BLaER1 (cell line): ENCODE measurements at regions not wholly inside any gene's neighbourhood (a gene's known extent, or its start where the extent isn't known, plus 50 kb on each side); places are given as distances from the start of the nearest gene placed in this dataset.
"Not testable (repeated sequence)": the region's sequence is repeated elsewhere in the genome, so short reads cannot be mapped to it uniquely, and the experiment has no call there.

ENCODE experiments used
- H3K27ac ChIP-seq: shearing (Covaris generic); formaldehyde crosslinking; 2 replicates; pipeline ENCODE4 v1.8.1; 2022
- H3K27me3 ChIP-seq: shearing (Covaris generic); formaldehyde crosslinking; 2 replicates; pipeline ENCODE4 v1.8.1; 2022
- H3K36me3 ChIP-seq: shearing (Covaris generic); formaldehyde crosslinking; 2 replicates; pipeline ENCODE4 v1.8.1; 2022
- H3K4me1 ChIP-seq: shearing (Covaris generic); formaldehyde crosslinking; 2 replicates; pipeline ENCODE4 v1.8.1; 2022
- H3K4me2 ChIP-seq: shearing (Covaris generic); formaldehyde crosslinking; 2 replicates; pipeline ENCODE4 v1.8.1; 2022
- H3K4me3 ChIP-seq: shearing (Covaris generic); formaldehyde crosslinking; 2 replicates; pipeline ENCODE4 v1.8.1; 2022
- H3K9ac ChIP-seq: shearing (Covaris generic); formaldehyde crosslinking; 2 replicates; pipeline ENCODE4 v1.8.1; 2022
- H3K9me3 ChIP-seq: shearing (Covaris generic); formaldehyde crosslinking; 2 replicates; pipeline ENCODE4 v1.8.1; 2022
- H4K20me1 ChIP-seq: shearing (Covaris generic); formaldehyde crosslinking; 2 replicates; pipeline ENCODE4 v1.8.1; 2022
- Cebpa-rat ChIP-seq: shearing (Covaris generic); IDR thresholded peaks from 2 replicates; pipeline ENCODE4 v1.8.1; 2022

- no peaks in the 10 kb centered on the region for H3K27me3 ChIP-seq
- no peak for TF ChIP-seq Cebpa-rat
These were observed 855.9 kb upstream of the MANEA start for GRCh38 chr6:94721459-94721858.

DNA sequence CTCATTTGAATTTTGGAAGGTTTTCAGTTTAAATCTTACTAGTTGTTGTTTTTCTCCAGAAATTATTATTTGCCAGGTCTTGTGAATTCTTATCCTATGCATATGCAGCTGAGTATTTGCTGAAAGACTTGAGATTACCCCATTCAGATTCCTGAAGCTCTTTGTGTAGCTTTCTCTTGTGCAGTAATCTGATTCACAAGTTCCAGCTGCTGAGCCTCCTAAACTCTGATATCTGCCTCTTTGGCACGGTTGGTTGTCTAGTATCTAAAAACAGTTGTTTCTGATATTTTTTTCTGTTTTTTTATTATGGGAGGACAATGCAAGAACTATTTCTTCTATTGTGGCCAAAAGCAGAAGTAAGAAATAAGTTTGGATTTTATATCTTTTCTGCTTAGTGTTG, 863.9 kb upstream of the MANEA start:
- no peaks in the 10 kb centered on the region for H3K4me1 ChIP-seq
- no peaks in the 10 kb centered on the region for H4K20me1 ChIP-seq
- H3K27ac ChIP-seq: no peak overlapping the region
- no peak overlapping the region for H3K9ac ChIP-seq
- no peak for TF ChIP-seq Cebpa-rat
- no peak overlapping the region for H3K4me2 ChIP-seq
- H3K27me3 ChIP-seq: no peaks in the 10 kb centered on the region
- H3K36me3 ChIP-seq: no peaks in the 10 kb centered on the region
- H3K4me3 ChIP-seq: no peak overlapping the region
- no peaks in the 10 kb centered on the region for H3K9me3 ChIP-seq

More at GRCh38 chr6:94721459-94721858, 855.9 kb upstream of the MANEA start:
- Histone ChIP-seq H4K20me1 (no peaks in the 10 kb centered on the region), H3K36me3 (no peaks in the 10 kb centered on the region), H3K9me3 (no peaks in the 10 kb centered on the region), H3K27ac (no peak overlapping the region), H3K4me1 (no peaks in the 10 kb centered on the region), H3K9ac (no peak overlapping the region), H3K4me3 (no peak overlapping the region), H3K4me2 (no peak overlapping the region)

GRCh38 chr6:94698773-94699172, 878.6 kb upstream of the MANEA start:
- Histone ChIP-seq H3K4me2 (no peak overlapping the region), H3K27ac (no peak overlapping the region), H3K4me1 (no peaks in the 10 kb centered on the region), H3K4me3 (no peak overlapping the region), H4K20me1 (no peaks in the 10 kb centered on the region), H3K9me3 (no peaks in the 10 kb centered on the region), H3K9ac (no peak overlapping the region), H3K27me3 (no peaks in the 10 kb centered on the region), H3K36me3 (no peaks in the 10 kb centered on the region)
- TF ChIP-seq Cebpa-rat: no peak

DNA sequence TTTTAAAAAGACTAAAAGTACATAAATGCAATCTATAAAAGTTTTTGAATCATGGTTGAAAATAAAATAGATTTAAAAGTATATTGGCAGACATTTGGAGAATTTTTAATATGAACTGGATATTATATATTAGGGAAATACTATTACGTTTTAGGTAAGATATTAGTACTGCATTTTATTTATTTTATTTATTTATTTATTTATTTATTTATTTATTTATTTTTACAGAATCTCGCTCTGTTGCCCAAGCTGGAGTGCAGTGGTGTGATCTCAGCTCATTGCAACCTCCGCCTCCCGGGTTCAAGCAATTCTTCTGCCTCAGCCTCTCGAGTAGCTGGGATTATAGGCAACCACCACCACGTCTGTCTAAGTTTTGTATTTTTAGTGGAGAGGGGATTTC, 890.1 kb upstream of the MANEA start:
- H3K9me3 ChIP-seq, H4K20me1 ChIP-seq, H3K4me2 ChIP-seq, H3K36me3 ChIP-seq, H3K4me1 ChIP-seq, H3K27ac ChIP-seq, H3K4me3 ChIP-seq, H3K9ac ChIP-seq, H3K27me3 ChIP-seq: not testable (repeated sequence)

GRCh38 chr6:94683409-94683808, 893.9 kb upstream of the MANEA start:
- Histone ChIP-seq H3K9ac (no peak overlapping the region), H4K20me1 (no peaks in the 10 kb centered on the region), H3K27ac (no peak overlapping the region), H3K27me3 (no peaks in the 10 kb centered on the region), H3K4me3 (no peak overlapping the region), H3K9me3 (no peaks in the 10 kb centered on the region), H3K4me1 (no peaks in the 10 kb centered on the region), H3K36me3 (no peaks in the 10 kb centered on the region), H3K4me2 (no peak overlapping the region)
- no peak for TF ChIP-seq Cebpa-rat

DNA sequence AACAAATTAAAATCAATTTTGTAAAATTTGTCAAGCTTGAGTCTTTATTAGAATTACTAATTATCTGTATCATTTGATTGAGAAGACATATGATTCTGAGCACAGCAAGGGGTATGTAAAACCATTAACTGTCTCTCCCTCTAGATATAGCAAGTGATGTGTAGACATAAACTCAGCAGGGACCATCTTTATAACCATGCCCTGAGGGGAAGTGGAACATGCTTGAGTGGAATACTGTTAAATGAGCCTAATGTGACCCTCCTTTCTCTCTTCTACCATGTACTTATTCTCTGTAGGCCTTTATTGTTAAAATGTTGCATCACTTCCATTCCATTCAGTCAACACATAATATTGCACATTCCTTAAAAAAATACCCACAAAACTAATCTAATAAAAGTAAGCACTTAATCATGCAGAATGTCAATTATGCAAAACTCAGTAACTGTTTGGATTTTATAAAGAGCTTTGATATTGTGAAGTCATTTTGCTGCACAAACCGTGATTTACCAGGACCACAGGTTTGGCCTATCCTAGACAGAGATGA, 896.6 kb upstream of the MANEA start:
- H3K9ac ChIP-seq: no peak overlapping the region
- H3K27me3 ChIP-seq: no peaks in the 10 kb centered on the region
- H3K4me1 ChIP-seq: no peaks in the 10 kb centered on the region
- no peaks in the 10 kb centered on the region for H3K9me3 ChIP-seq
- no peaks in the 10 kb centered on the region for H4K20me1 ChIP-seq
- H3K36me3 ChIP-seq: no peaks in the 10 kb centered on the region
- H3K27ac ChIP-seq: no peak overlapping the region
- H3K4me3 ChIP-seq: no peak overlapping the region
- TF ChIP-seq Cebpa-rat: no peak
- no peak overlapping the region for H3K4me2 ChIP-seq

DNA sequence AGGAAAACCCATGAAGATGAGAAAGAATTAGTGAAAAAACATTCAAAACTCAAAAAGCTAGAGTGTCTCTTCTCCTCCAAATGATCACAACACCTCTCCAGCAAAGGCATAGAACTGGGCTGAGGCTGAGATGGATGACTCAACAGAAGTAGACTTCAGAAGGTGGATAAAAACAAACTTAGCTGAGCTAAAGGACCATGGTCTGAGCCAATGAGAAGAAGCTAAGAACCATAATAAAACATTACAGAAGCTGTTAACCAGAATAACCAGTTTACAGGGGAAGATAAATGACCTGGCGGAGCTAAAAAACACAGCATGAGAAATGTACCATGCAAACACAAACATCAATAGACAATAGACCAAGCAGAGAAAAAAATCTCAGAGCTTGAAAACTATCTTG, 904.1 kb upstream of the MANEA start:
- Histone ChIP-seq H3K4me1 (no peaks in the 10 kb centered on the region), H4K20me1 (no peaks in the 10 kb centered on the region), H3K4me2 (no peak overlapping the region), H3K9me3 (no peaks in the 10 kb centered on the region), H3K9ac (no peak overlapping the region), H3K27ac (no peak overlapping the region), H3K36me3 (no peaks in the 10 kb centered on the region), H3K4me3 (no peak overlapping the region), H3K27me3 (no peaks in the 10 kb centered on the region)
- TF ChIP-seq Cebpa-rat: no peak

- Histone ChIP-seq H3K36me3 (no peaks in the 10 kb centered on the region), H4K20me1 (no peaks in the 10 kb centered on the region), H3K27ac (no peak overlapping the region), H3K4me2 (no peak overlapping the region), H3K9ac (no peak overlapping the region), H3K27me3 (no peaks in the 10 kb centered on the region), H3K4me3 (no peak overlapping the region), H3K9me3 (no peaks in the 10 kb centered on the region), H3K4me1 (no peaks in the 10 kb centered on the region)
- no peak for TF ChIP-seq Cebpa-rat
These were observed 907.3 kb upstream of the MANEA start for GRCh38 chr6:94670017-94670416.

GRCh38 chr6:94668876-94669275, 908.5 kb upstream of the MANEA start:
- H3K4me3 ChIP-seq: no peak overlapping the region
- no peak for TF ChIP-seq Cebpa-rat
- no peaks in the 10 kb centered on the region for H4K20me1 ChIP-seq
- H3K9me3 ChIP-seq: no peaks in the 10 kb centered on the region
- H3K27ac ChIP-seq: no peak overlapping the region
- H3K4me1 ChIP-seq: no peaks in the 10 kb centered on the region
- H3K27me3 ChIP-seq: no peaks in the 10 kb centered on the region
- H3K4me2 ChIP-seq: no peak overlapping the region
- H3K9ac ChIP-seq: no peak overlapping the region
- H3K36me3 ChIP-seq: no peaks in the 10 kb centered on the region

DNA sequence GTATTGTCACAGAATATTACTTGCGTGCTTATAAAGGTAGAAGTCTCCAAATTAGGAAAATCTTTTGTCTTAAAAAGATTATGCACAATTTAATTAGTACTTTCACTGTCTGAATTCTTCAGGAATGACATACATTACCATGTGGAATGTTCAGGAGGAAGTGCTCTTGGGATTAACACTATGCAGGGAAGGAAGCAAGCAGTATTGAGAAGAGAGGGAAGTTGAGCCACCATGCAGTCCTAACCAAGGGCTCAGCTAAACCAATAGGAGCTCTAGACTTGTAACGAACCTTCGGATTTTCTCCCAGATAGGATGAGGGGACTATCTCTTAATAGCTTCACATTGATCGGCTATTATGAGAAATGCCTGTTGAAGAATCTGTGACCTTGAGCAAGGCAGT, 918.4 kb upstream of the MANEA start:
- Histone ChIP-seq H3K36me3 (no peaks in the 10 kb centered on the region), H3K4me2 (no peak overlapping the region), H3K27ac (no peak overlapping the region), H3K9ac (no peak overlapping the region), H3K27me3 (no peaks in the 10 kb centered on the region), H3K4me3 (no peak overlapping the region), H4K20me1 (no peaks in the 10 kb centered on the region), H3K4me1 (no peaks in the 10 kb centered on the region), H3K9me3 (no peaks in the 10 kb centered on the region)
- no peak for TF ChIP-seq Cebpa-rat

GRCh38 chr6:94651239-94651638, 926.1 kb upstream of the MANEA start:
- Histone ChIP-seq H3K9me3 (no peaks in the 10 kb centered on the region), H3K4me1 (no peaks in the 10 kb centered on the region), H3K27ac (no peak overlapping the region), H4K20me1 (no peaks in the 10 kb centered on the region), H3K9ac (no peak overlapping the region), H3K4me3 (no peak overlapping the region), H3K36me3 (no peaks in the 10 kb centered on the region), H3K27me3 (no peaks in the 10 kb centered on the region), H3K4me2 (no peak overlapping the region)
- no peak for TF ChIP-seq Cebpa-rat
